ENCODE measurements at regions not wholly inside any gene's neighbourhood (a gene's known extent, or its start where the extent isn't known, plus 50 kb on each side); places are given as distances from the start of the nearest gene placed in this dataset.

- H3K27me3 ChIP-seq = no peaks in the 10 kb centered on the region
- intact Hi-C loops (cut with DNase I) = no loop called here
- H3K4me3 ChIP-seq = no peak overlapping the region
- WGBS, 2 donors = 90% methylated on average over 2 of the region's 2 CpGs
- H3K27ac ChIP-seq = no peak overlapping the region
- no peaks in the 10 kb centered on the region for H3K9me3 ChIP-seq
- TF ChIP-seq CTCF (IDR thresholded peaks at IDR 0.05) (no peak), POLR2A (IDR thresholded peaks at IDR 0.05) (no peak)
- H3K4me1 ChIP-seq = peaks cover 0 to 20% (median 8%) of the 10 kb centered on the region in 3 donors
- no peaks in the 10 kb centered on the region for H3K36me3 ChIP-seq
- DNase-seq = no peak
These were observed 273.0 kb upstream of the CRY1 start for GRCh38 chr12:107366322-107366721.

- intact Hi-C loops (cut with DNase I) = no loop called here
- 56 to 78% methylated on average over 5 of the region's 5 CpGs for WGBS, 2 donors
These were observed 275.2 kb upstream of the CRY1 start for GRCh38 chr12:107368586-107368985.

GRCh38 chr12:107369006-107369405, 275.7 kb upstream of the CRY1 start:
- no peak for TF ChIP-seq POLR2A (IDR thresholded peaks at IDR 0.05)
- TF ChIP-seq CTCF (IDR thresholded peaks at IDR 0.05) = no peak
- peaks cover 12 to 46% (median 23%) of the 10 kb centered on the region in 3 donors for H3K4me1 ChIP-seq
- no peak overlapping the region for H3K4me3 ChIP-seq
- H3K27ac ChIP-seq = no peak overlapping the region
- WGBS, 2 donors = 47 to 59% methylated on average over 2 of the region's 2 CpGs
- intact Hi-C loops (cut with DNase I) = no loop called here
- H3K36me3 ChIP-seq = no peaks in the 10 kb centered on the region
- DNase-seq = no peak
- no peaks in the 10 kb centered on the region for H3K9me3 ChIP-seq
- H3K27me3 ChIP-seq = no peaks in the 10 kb centered on the region

More at GRCh38 chr12:107368586-107368985, 275.2 kb upstream of the CRY1 start:
- Histone ChIP-seq H3K4me3 (no peak overlapping the region), H3K36me3 (no peaks in the 10 kb centered on the region), H3K4me1 (peaks cover 12 to 42% (median 21%) of the 10 kb centered on the region in 3 donors), H3K27ac (no peak overlapping the region), H3K9me3 (no peaks in the 10 kb centered on the region), H3K27me3 (no peaks in the 10 kb centered on the region)
- no peak for DNase-seq
- TF ChIP-seq CTCF (IDR thresholded peaks at IDR 0.05) = no peak
- no peak for TF ChIP-seq POLR2A (IDR thresholded peaks at IDR 0.05)

GRCh38 chr12:107369679-107370078, 276.3 kb upstream of the CRY1 start:
- H3K4me3 ChIP-seq = no peak overlapping the region
- peaks cover 12 to 53% (median 27%) of the 10 kb centered on the region in 3 donors for H3K4me1 ChIP-seq
- no peaks in the 10 kb centered on the region for H3K9me3 ChIP-seq
- WGBS, 2 donors = 76 to 80% methylated on average over 4 of the region's 4 CpGs
- intact Hi-C loops (cut with DNase I) = no loop called here
- no peak for DNase-seq
- H3K36me3 ChIP-seq = no peaks in the 10 kb centered on the region
- TF ChIP-seq CTCF (IDR thresholded peaks at IDR 0.05) (no peak), POLR2A (IDR thresholded peaks at IDR 0.05) (no peak)
- no peak overlapping the region for H3K27ac ChIP-seq
- no peaks in the 10 kb centered on the region for H3K27me3 ChIP-seq

GRCh38 chr12:107372229-107372658, 278.9 kb upstream of the CRY1 start:
- DNase-seq = no peak
- Histone ChIP-seq H3K4me1 (peaks cover 12 to 63% (median 27%) of the 10 kb centered on the region in 3 donors), H3K4me3 (no peak overlapping the region), H3K36me3 (no peaks in the 10 kb centered on the region), H3K27ac (peak overlapping the region; percentile 37 to 72 (median 62)), H3K9me3 (no peaks in the 10 kb centered on the region), H3K27me3 (no peaks in the 10 kb centered on the region)
- WGBS, 2 donors = 33 to 44% methylated on average over 5 of the region's 5 CpGs
- intact Hi-C loops (cut with DNase I) = no loop called here
- TF ChIP-seq POLR2A (IDR thresholded peaks at IDR 0.05) (no peak), CTCF (IDR thresholded peaks at IDR 0.05) (no peak)

All from esophagus squamous epithelium (tissue), 5 donors.